ENCODE measurements at regions not wholly inside any gene's neighbourhood (a gene's known extent, or its start where the extent isn't known, plus 50 kb on each side); places are given as distances from the start of the nearest gene placed in this dataset.

DNA sequence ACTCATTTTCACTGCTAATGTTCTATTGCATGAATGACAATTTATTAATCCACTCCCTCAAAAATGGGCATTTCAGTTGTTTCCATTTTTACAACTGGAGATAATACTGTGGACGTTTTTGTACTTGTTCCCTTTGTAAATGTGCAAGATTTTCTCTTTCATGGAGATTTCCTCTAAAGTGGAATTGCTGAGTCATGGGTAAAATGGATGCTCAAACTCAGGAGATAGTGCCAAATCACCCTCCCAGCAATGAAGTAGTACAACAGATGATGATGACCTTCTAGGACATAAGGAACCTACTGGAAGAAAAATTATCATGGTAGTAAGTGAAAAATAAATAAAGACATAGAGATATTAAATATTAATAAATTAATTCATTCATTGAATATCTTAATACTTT is 460.8 kb upstream of the CHST9 start:
- Histone ChIP-seq H3K9ac (ENCODE audit: low read depth, low read length) (no peak overlapping the region), H3K4me1 (ENCODE audit: insufficient read depth, low read length) (peaks cover 6% of the 10 kb centered on the region; the same call in 1 of the 2 replicates), H3K36me3 (ENCODE audit: insufficient read depth, low read length) (no peaks in the 10 kb centered on the region), H3K9me3 (ENCODE audit: control insufficient read depth, insufficient read depth, low read length) (no peaks in the 10 kb centered on the region)

DNA sequence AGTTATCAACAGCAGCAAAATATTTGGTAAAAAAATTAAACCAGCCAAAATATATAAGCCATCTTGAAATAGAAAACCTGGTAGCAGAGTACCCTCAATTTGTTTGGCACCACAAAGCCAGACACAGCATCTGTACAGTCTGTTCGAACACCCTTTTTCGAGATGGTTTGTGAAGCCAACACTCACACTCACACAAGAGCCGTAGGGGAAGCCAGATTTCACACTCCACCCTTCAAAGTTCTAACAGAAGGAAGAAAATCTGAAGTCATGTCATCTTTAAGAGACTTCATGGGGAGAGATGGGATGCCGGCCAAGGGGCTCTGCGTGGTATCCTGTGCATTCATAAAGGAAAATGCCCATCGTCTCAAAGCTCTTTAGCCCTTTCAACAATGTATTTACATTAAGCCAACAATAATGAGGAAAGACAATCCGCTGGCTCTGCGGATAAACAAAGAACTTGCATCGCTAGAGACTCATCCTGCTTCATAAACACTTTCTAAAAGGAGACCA is 451.5 kb upstream of the CHST9 start:
- Histone ChIP-seq H3K9me3 (ENCODE audit: control insufficient read depth, insufficient read depth, low read length) (no peaks in the 10 kb centered on the region), H3K36me3 (ENCODE audit: insufficient read depth, low read length) (no peaks in the 10 kb centered on the region)

DNA sequence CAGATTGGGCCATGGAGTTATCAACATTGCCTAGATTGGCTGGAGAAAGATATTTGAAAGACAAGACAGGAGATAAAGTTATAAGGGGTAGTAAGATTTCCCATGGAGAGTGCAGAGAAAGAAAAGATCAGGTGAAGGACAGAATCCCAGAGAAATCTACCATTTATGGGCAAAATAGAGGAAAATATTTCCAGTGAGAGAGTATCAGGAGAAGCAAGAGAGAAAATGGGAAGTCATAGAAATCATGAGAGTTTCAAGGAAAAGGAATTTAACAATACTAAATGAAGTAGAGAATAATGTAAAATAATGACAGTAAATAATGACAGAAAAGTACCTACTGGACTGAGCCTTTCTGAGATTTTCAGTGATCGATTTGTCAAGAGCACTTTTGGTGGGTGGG is 447.6 kb upstream of the CHST9 start:
- no peaks in the 10 kb centered on the region for H3K4me1 ChIP-seq (ENCODE audit: insufficient read depth, low read length)
- no peaks in the 10 kb centered on the region for H3K9me3 ChIP-seq (ENCODE audit: control insufficient read depth, insufficient read depth, low read length)
- no peaks in the 10 kb centered on the region for H3K36me3 ChIP-seq (ENCODE audit: insufficient read depth, low read length)
- H3K9ac ChIP-seq (ENCODE audit: low read depth, low read length) = no peak overlapping the region

More for the DNA sequence above, 451.5 kb upstream of the CHST9 start:
- H3K4me1 ChIP-seq (ENCODE audit: insufficient read depth, low read length) = no peaks in the 10 kb centered on the region
- no peak overlapping the region for H3K9ac ChIP-seq (ENCODE audit: low read depth, low read length)

DNA sequence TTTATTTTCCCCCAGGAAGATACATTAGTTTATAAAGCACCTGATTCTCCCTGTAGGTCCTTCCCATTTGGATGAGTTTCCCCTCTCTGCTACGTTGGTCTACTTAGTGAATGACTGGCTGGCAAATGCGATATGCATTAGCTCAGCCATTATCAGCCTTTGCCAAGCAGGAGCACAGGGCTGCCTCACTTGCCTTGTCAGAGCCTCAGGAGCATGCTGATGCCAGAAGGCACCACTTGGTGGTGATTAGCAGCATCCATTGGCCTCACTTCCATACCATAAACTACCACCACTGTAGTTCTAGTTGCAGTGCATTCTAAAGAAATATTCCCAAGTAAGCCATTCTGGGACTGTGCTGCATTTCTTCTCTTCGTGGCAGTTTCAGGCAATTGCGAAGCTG is 442.8 kb upstream of the CHST9 start:
- Histone ChIP-seq H3K9me3 (ENCODE audit: control insufficient read depth, insufficient read depth, low read length) (no peaks in the 10 kb centered on the region), H3K4me1 (ENCODE audit: insufficient read depth, low read length) (no peaks in the 10 kb centered on the region), H3K36me3 (ENCODE audit: insufficient read depth, low read length) (no peaks in the 10 kb centered on the region), H3K9ac (ENCODE audit: low read depth, low read length) (no peak overlapping the region)

DNA sequence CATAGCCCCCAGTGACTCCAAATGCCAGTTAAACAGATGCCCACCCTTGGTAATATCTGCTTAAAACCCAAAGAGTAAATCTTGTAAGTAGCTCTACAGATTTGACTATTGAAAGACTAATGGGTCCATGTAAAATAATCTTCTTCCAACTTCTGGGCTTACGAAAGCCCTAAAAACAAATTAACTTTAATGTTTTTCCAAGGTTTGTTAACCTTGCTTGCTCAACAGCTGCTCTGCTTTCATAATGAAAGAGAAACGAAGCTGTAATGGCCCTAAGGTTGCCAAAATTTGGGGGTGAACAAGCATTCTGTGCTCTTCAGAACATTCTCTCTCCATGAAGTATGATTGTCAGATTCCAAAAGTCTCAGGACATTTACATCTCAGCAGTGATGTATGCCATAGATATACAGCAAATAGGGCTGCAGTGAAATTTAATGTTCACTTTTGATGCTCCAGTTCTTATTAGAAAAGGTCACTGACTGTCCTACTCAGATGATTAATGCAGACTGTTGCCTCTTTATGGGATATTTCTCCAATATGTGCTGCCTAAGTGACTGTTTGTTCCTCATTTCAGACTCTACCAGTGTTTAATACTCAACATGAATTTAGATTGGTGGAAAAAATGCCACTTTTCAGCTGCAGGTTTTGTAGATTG is 436.3 kb upstream of the CHST9 start:
- no peaks in the 10 kb centered on the region for H3K4me1 ChIP-seq (ENCODE audit: insufficient read depth, low read length)
- no peaks in the 10 kb centered on the region for H3K36me3 ChIP-seq (ENCODE audit: insufficient read depth, low read length)
- H3K9ac ChIP-seq (ENCODE audit: low read depth, low read length) = no peak overlapping the region
- H3K9me3 ChIP-seq (ENCODE audit: control insufficient read depth, insufficient read depth, low read length) = no peaks in the 10 kb centered on the region

DNA sequence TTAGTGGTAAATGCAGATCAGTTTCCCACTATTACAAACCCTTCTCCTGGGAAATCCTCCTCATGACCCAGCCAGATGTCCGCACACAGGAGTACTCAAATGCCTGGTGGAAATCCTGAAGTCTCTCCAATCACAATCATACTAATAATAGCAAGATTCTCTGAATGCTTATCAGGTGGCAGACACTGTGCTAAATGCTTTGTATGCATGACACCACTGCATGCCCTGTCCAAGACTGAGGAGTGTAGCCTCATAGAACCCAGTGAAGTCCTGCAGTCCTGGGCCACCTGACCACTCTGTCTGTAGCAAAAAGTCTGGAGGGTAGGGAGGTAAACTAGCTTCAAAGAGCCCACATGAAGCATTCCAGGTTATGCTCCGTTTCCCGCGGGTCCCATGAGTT is 434.8 kb upstream of the CHST9 start:
- Histone ChIP-seq H3K9ac (ENCODE audit: low read depth, low read length) (no peak overlapping the region), H3K9me3 (ENCODE audit: control insufficient read depth, insufficient read depth, low read length) (no peaks in the 10 kb centered on the region), H3K36me3 (ENCODE audit: insufficient read depth, low read length) (no peaks in the 10 kb centered on the region), H3K4me1 (ENCODE audit: insufficient read depth, low read length) (peaks cover 9% of the 10 kb centered on the region)

DNA sequence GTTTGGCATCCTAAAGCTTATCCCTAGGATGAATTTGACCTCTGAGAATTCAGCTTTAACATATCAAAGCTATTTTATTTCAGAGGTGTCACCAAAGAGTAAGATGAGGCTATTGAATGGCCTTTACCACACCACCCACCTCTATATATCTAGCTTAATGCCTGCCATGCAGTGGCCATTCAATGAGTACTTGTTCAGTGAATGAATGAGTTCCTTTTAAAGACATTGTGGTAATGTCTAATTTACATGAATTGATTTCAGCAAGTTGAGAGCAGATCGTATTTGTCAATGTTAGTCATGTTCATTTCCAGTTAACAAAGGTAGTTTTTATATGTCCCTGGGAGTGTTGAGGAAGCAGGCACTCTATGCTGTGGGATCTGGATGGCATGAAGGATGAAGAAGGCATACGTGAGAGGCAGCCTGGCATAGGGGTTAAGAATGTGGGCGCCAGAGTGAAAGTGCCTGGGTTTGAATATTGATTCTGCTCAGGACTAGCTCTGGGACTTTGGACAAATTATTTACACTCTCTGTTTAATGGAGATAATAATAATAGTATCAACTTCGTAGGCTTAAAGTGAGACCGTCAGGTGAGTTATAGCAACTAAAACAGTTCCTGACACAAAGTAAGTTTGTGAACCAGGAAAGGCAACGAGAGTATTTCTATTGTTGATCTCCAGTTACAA is 434.1 kb upstream of the CHST9 start:
- no peaks in the 10 kb centered on the region for H3K36me3 ChIP-seq (ENCODE audit: insufficient read depth, low read length)

DNA sequence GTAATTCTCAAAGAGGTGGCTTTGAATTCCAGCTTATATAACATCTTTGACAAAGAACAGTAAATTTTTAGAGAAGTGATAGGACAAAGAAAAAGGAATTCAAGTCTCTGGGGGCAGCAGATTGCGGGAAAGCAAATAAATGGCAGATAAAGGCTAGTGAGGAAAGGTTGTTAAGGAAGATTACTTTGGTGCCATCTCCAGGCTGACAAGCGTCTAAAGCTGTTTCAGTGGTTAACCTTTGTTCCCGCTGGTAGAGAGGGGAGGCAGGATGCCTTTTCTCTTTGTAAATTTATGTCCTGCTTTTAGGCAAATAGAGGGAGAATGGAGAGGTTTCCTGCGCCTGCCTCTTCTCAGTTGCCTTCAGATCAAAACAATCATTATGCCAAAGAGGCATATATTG is 431.2 kb upstream of the CHST9 start:
- Histone ChIP-seq H3K9ac (ENCODE audit: low read depth, low read length) (no peak overlapping the region), H3K4me1 (ENCODE audit: insufficient read depth, low read length) (peaks cover 10% of the 10 kb centered on the region), H3K9me3 (ENCODE audit: control insufficient read depth, insufficient read depth, low read length) (no peaks in the 10 kb centered on the region), H3K36me3 (ENCODE audit: insufficient read depth, low read length) (no peaks in the 10 kb centered on the region)

More for the DNA sequence above, 434.1 kb upstream of the CHST9 start:
- H3K9ac ChIP-seq (ENCODE audit: low read depth, low read length) = no peak overlapping the region
- no peaks in the 10 kb centered on the region for H3K9me3 ChIP-seq (ENCODE audit: control insufficient read depth, insufficient read depth, low read length)
- peaks cover 10% of the 10 kb centered on the region for H3K4me1 ChIP-seq (ENCODE audit: insufficient read depth, low read length)

DNA sequence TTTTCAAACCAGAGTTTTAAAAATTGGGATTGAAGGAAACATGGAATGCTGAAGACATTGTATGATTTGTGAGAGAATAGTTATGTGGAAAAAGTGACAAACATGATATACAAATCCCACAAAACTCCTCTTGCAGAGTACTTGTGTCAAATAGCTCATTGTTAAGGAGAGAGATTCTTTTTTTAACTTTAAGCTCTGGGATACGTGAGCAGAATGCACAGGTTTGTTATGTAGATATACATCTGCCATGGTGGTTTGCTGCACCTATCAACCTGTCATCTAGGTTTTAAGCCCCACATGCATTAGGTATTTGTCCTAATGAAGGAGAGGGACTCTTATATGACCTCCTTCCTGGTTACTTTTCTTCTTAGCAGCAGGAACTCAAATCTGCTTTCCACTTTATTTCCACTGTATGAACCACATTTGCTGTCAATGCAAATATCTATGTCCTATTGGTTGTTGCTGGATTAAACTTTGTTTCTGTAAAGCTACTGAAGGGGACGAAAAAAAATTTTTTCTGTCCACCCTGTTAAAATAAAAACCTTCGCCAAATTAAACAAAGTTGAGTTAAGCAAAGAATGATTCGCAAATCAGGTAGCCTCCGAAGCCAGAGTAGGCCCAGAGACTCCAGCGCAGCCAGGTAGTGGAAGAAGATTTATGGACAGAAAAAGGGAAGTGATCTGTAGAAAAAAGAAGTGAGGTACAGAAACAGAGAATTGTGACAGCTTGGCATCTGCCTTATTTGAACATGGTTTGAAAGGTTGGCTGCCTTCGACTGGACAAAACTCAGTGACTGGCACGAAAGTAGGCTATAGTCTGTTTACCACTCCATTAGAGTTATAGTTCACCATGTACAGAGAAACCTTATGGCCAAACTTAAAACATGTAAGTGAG is 430.1 kb upstream of the CHST9 start:
- Histone ChIP-seq H3K36me3 (ENCODE audit: insufficient read depth, low read length) (no peaks in the 10 kb centered on the region), H3K9ac (ENCODE audit: low read depth, low read length) (no peak overlapping the region), H3K9me3 (ENCODE audit: control insufficient read depth, insufficient read depth, low read length) (no peaks in the 10 kb centered on the region), H3K4me1 (ENCODE audit: insufficient read depth, low read length) (peaks cover 10% of the 10 kb centered on the region)

DNA sequence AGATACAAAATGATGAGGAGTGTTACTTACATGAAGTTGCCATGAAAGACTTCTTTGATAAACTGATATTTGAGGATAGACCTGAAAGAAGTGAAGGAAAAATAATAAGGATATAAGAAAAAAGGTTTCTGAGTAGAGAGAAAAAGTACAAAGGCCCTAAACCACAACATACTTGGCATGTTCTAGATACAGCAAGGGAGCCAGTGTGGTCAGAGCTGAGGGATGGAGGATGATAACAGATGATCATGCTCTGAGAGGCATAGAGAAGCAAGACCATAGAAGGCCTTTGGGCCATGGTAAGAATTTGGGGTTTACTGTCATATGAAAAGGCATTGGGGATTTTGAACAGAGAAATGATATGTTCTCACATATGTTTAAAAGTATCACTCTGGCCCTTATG is 424.1 kb upstream of the CHST9 start:
- Histone ChIP-seq H3K9me3 (ENCODE audit: control insufficient read depth, insufficient read depth, low read length) (no peaks in the 10 kb centered on the region), H3K4me1 (ENCODE audit: insufficient read depth, low read length) (peaks cover 10% of the 10 kb centered on the region), H3K9ac (ENCODE audit: low read depth, low read length) (no peak overlapping the region), H3K36me3 (ENCODE audit: insufficient read depth, low read length) (no peaks in the 10 kb centered on the region)

DNA sequence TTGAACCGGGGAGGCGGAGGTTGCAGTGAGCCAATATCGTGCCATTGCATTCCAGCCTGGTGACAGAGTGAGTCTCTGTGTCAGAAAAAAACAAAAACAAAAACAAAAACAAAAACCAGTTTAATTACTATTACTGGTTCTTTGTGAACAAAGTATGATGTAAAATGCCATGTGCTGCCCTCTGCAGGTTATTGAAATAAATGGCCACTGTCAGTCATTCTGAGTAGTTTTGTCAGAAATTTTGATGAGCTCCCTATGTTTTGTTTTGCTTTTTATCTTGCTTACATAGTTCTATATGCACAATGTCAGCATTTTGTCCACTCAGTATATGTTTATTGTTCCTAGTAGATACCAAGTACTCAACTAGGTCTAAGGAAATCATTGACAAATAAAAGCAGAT is 423.6 kb upstream of the CHST9 start:
- Histone ChIP-seq H3K36me3 (ENCODE audit: insufficient read depth, low read length) (no peaks in the 10 kb centered on the region), H3K9me3 (ENCODE audit: control insufficient read depth, insufficient read depth, low read length) (no peaks in the 10 kb centered on the region), H3K4me1 (ENCODE audit: insufficient read depth, low read length) (peaks cover 11% of the 10 kb centered on the region), H3K9ac (ENCODE audit: low read depth, low read length) (no peak overlapping the region)

DNA sequence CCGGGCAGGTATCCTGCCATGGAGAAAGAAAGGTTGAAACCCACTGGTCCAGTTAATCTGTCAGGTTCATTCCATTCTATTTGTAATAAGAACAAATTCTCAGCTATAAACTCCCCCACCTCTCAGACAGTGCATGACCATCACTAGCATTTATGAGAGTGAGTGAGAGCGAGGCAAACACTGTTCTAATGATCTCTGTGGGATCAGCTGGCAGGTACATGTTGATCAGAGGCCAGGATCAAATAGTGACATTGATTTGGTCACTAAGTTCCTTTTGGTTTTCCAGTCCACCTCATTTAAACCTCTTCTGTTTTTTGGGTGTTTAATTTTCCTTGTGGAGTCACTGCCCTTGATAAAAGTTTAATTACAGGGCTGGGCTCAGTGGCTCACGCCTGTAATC is 423.1 kb upstream of the CHST9 start:
- Histone ChIP-seq H3K4me1 (ENCODE audit: insufficient read depth, low read length) (peaks cover 13% of the 10 kb centered on the region), H3K9me3 (ENCODE audit: control insufficient read depth, insufficient read depth, low read length) (no peaks in the 10 kb centered on the region), H3K36me3 (ENCODE audit: insufficient read depth, low read length) (no peaks in the 10 kb centered on the region), H3K9ac (ENCODE audit: low read depth, low read length) (no peak overlapping the region)

DNA sequence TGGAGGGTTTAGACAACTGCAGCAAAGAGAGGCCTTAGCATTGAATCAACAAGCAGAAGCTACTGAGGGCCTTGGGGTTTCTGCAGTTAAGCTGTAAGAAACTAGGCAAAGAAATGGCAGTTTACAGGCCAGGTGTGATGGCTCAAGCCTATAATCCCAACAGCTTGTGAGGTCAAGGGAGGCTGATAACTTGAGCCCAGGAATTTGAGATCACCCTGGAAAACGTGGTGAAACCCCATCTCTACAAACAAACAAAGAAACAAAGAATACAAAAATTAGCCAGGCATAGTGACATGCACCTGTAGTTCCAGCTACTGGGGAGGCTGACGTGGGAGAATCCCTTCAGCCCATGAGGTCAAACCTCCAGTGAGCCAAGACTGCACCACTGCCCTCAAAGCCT is 421.6 kb upstream of the CHST9 start:
- peaks cover 13% of the 10 kb centered on the region for H3K4me1 ChIP-seq (ENCODE audit: insufficient read depth, low read length)
- H3K9me3 ChIP-seq (ENCODE audit: control insufficient read depth, insufficient read depth, low read length) = no peaks in the 10 kb centered on the region
- H3K36me3 ChIP-seq (ENCODE audit: insufficient read depth, low read length) = no peaks in the 10 kb centered on the region
- H3K9ac ChIP-seq (ENCODE audit: low read depth, low read length) = no peak overlapping the region

DNA sequence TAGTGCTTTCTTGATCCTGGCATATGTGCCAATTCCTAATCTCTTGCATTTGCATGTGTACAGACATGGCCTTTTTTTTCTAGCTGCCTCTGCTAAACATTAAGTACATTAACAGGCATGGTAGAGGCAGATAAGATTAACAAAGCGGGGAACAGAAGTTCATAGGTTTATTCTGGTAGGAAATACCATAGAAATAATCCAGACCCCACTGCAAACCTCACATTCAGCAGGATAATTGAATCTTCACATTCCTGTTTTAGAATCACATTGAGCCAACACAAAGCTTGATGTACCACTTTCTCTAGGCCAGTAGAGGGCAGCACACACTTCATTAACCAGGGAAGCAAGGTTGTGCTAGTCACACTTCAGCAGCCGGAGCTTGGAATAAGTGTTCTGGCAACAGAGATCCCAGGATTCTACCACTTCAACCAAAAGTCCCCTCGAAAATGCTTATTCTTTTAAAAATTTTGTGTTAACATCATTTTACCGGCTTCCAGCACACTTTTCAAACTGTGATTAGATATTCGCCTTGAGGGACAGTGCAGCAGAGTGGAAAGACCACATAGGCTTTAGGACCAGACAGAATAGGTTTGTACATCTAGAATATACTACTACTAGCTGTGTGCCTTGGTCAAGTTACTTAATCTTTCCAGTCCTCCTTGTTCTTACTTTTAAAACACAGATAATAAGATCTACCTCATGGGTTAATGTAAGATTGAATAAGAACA is 420.2 kb upstream of the CHST9 start:
- H3K4me1 ChIP-seq (ENCODE audit: insufficient read depth, low read length) = peaks cover 13% of the 10 kb centered on the region
- H3K36me3 ChIP-seq (ENCODE audit: insufficient read depth, low read length) = no peaks in the 10 kb centered on the region
- H3K9ac ChIP-seq (ENCODE audit: low read depth, low read length) = no peak overlapping the region
- H3K9me3 ChIP-seq (ENCODE audit: control insufficient read depth, insufficient read depth, low read length) = peaks cover 4% of the 10 kb centered on the region; the same call in 1 of the 2 replicates
